Sigmoid colon (tissue), 4 donors: ENCODE measurements at regions not wholly inside any gene's neighbourhood (a gene's known extent, or its start where the extent isn't known, plus 50 kb on each side); places are given as distances from the start of the nearest gene placed in this dataset.

Experiments
- POLR2A ChIP-seq, 2 donors: fragments of 450-650 bp; IDR thresholded peaks; one replicate each; pipeline ENCODE4 v1.6.1; 2016; ENCODE audit warnings: antibody characterized with exemption in 2 of 2, mild to moderate bottlenecking in 2 of 2, moderate library complexity in 2 of 2
- POLR2AphosphoS5 ChIP-seq, 4 donors: sonication (generic); formaldehyde crosslinking; IDR thresholded peaks; one replicate each; pipeline ENCODE4 v1.6.1; 2017; ENCODE audit warnings: antibody characterized with exemption in 4 of 4
- TF ChIP-seq, protein P1 (sequence below), 4 experiments: fragments of 450-650 bp in 3 of 4; fragments of 200-600 bp in 1 of 4; IDR thresholded peaks; one replicate each; pipeline ENCODE4 v1.5.1; 2016 to 2019; ENCODE audit warnings: antibody characterized with exemption in 4 of 4, mild to moderate bottlenecking in 3 of 4, moderate library complexity in 2 of 4

- TF ChIP-seq, protein P1, sequence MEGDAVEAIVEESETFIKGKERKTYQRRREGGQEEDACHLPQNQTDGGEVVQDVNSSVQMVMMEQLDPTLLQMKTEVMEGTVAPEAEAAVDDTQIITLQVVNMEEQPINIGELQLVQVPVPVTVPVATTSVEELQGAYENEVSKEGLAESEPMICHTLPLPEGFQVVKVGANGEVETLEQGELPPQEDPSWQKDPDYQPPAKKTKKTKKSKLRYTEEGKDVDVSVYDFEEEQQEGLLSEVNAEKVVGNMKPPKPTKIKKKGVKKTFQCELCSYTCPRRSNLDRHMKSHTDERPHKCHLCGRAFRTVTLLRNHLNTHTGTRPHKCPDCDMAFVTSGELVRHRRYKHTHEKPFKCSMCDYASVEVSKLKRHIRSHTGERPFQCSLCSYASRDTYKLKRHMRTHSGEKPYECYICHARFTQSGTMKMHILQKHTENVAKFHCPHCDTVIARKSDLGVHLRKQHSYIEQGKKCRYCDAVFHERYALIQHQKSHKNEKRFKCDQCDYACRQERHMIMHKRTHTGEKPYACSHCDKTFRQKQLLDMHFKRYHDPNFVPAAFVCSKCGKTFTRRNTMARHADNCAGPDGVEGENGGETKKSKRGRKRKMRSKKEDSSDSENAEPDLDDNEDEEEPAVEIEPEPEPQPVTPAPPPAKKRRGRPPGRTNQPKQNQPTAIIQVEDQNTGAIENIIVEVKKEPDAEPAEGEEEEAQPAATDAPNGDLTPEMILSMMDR (IDR thresholded peaks at IDR 0.05): no peak
- TF ChIP-seq POLR2A (IDR thresholded peaks at IDR 0.05): no peak
- TF ChIP-seq POLR2AphosphoS5 (IDR thresholded peaks at IDR 0.05): no peak
Observed at GRCh38 chr6:25147223-25147622, 132.0 kb upstream of the CARMIL1 start.
